ENCODE measurements at regions not wholly inside any gene's neighbourhood (a gene's known extent, or its start where the extent isn't known, plus 50 kb on each side); places are given as distances from the start of the nearest gene placed in this dataset.
"Not testable (repeated sequence)": the region's sequence is repeated elsewhere in the genome, so short reads cannot be mapped to it uniquely, and the experiment has no call there.

DNA sequence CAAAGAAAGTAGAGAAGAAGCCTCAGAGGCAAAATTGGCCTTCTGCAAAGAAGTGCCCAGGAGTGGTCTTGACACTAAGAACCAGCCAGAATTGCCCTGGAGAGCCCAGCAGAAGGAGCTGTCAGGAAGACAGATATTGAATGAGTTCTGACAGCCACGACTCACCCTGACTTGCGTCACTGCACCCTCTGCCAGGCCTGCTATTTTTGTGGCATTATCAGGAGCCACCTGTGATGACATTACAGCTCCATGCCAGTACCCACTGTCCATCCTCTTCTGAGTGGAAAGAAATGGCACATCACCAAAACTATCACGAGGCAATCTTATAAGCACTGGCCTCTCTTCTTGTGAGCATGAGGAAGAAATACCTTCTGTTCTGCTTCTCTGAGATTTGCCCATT lies 67.7 kb downstream of the SMIM20 start:
- H3K36me3 Mint-ChIP-seq (ENCODE audit: low read depth) = no peaks in the 10 kb centered on the region
- no peaks in the 10 kb centered on the region for H3K9me3 Mint-ChIP-seq
- DNase-seq (ENCODE audit: low spot score) = no peak
- intact Hi-C loops (cut with micrococcal nuclease) = no loop called here
- H3K4me1 Mint-ChIP-seq (ENCODE audit: low read depth) = no peaks in the 10 kb centered on the region
- H3K4me3 Mint-ChIP-seq (ENCODE audit: low read depth) = no peak overlapping the region
- H3K27ac Mint-ChIP-seq = no peak overlapping the region
- H3K27me3 Mint-ChIP-seq (ENCODE audit: low read depth) = no peaks in the 10 kb centered on the region

- intact Hi-C loops (cut with micrococcal nuclease) = no loop called here
- Mint-ChIP-seq H3K4me1 (ENCODE audit: low read depth) (peaks cover 3% of the 10 kb centered on the region), H3K27me3 (ENCODE audit: low read depth) (no peaks in the 10 kb centered on the region), H3K36me3 (ENCODE audit: low read depth) (no peaks in the 10 kb centered on the region), H3K27ac (no peak overlapping the region), H3K9me3 (no peaks in the 10 kb centered on the region), H3K4me3 (ENCODE audit: low read depth) (no peak overlapping the region)
- no peak for DNase-seq (ENCODE audit: low spot score)
Observed at GRCh38 chr4:25982962-25983361, 68.9 kb downstream of the SMIM20 start.

DNA sequence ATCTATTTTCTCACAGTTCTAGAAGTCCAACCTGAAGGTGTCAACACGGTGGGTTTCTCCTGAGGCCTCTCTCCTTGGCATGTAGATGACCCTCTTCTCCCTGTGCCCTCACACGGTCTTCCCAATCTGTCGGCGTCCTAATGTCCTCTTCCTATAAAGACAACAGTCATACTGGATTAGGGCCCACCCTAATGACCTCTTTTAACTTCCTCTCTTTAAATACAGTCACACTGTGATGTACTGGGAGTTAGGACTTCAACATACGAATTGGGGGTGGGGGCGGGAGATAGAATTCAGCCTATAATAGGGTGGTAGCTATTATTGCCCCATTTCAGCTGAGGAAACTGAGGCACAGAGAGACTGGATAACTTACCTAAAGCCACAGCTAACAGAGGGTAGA lies 70.2 kb downstream of the SMIM20 start:
- Mint-ChIP-seq H3K4me3 (ENCODE audit: low read depth) (no peak overlapping the region), H3K27ac (no peak overlapping the region), H3K27me3 (ENCODE audit: low read depth) (no peaks in the 10 kb centered on the region), H3K9me3 (no peaks in the 10 kb centered on the region), H3K36me3 (ENCODE audit: low read depth) (no peaks in the 10 kb centered on the region), H3K4me1 (ENCODE audit: low read depth) (peaks cover 10% of the 10 kb centered on the region)
- no peak for DNase-seq (ENCODE audit: low spot score)
- intact Hi-C loops (cut with micrococcal nuclease) = no loop called here

GRCh38 chr4:25984796-25985195 lies 70.8 kb downstream of the SMIM20 start:
- Mint-ChIP-seq H3K4me1 (ENCODE audit: low read depth) (peaks cover 10% of the 10 kb centered on the region), H3K36me3 (ENCODE audit: low read depth) (no peaks in the 10 kb centered on the region), H3K27ac (no peak overlapping the region), H3K27me3 (ENCODE audit: low read depth) (no peaks in the 10 kb centered on the region), H3K4me3 (ENCODE audit: low read depth) (no peak overlapping the region), H3K9me3 (no peaks in the 10 kb centered on the region)
- intact Hi-C loops (cut with micrococcal nuclease) = loop anchor here (5.0 kb wide), 3 partner anchors 57 to 738 kb away; no protein-coding TSS in a partner anchor
- DNase-seq (ENCODE audit: low spot score) = no peak

DNA sequence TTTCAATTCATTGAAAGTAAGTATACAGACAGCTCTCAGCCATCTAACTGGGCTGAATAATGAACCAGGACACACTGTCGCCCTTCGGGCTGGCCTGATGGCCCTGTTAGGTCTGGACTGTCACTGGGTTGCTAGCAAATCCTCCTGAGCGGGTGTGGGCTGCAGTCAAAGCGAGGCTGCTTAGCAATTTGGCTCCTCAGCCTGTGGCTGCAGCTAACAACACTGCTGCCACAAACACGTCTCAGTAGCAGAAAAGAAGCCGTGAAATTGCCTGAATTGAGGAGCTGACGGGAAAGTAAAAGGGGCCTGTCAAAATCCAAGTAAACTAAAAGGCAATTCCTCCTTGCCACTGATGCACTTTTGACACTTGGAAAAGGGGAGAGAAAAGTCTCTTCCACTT lies 72.8 kb downstream of the SMIM20 start:
- H3K4me1 Mint-ChIP-seq (ENCODE audit: low read depth) = peaks cover 10% of the 10 kb centered on the region
- DNase-seq (ENCODE audit: low spot score) = no peak
- no peak overlapping the region for H3K4me3 Mint-ChIP-seq (ENCODE audit: low read depth)
- intact Hi-C loops (cut with micrococcal nuclease) = loop anchor here (5.0 kb wide), 3 partner anchors 60 to 735 kb away; no protein-coding TSS in a partner anchor
- H3K9me3 Mint-ChIP-seq = no peaks in the 10 kb centered on the region
- no peaks in the 10 kb centered on the region for H3K36me3 Mint-ChIP-seq (ENCODE audit: low read depth)
- no peak overlapping the region for H3K27ac Mint-ChIP-seq
- no peaks in the 10 kb centered on the region for H3K27me3 Mint-ChIP-seq (ENCODE audit: low read depth)

DNA sequence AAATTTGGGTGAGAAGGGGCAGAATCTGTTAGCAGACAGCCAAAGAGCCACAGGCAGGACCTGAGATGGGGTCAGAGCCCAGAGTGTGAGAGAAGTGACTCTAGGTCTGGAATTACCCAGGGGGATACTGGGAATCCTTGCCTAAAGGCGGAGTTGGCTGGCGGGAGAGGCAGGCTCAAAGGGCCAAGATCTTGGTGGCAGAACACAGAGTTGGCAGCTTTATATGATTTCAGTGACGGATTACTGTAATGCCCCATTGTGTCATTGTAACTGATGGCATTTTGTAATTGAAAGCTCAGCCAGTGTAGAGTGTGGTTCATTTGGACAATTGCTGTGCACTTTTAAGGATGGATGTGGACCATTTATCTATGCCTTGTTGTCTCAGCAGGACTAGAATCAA lies 77.3 kb downstream of the SMIM20 start:
- intact Hi-C loops (cut with micrococcal nuclease) = no loop called here
- no peaks in the 10 kb centered on the region for H3K27me3 Mint-ChIP-seq (ENCODE audit: low read depth)
- no peak overlapping the region for H3K4me3 Mint-ChIP-seq (ENCODE audit: low read depth)
- DNase-seq (ENCODE audit: low spot score) = no peak
- peaks cover 21% of the 10 kb centered on the region for H3K4me1 Mint-ChIP-seq (ENCODE audit: low read depth)
- no peak overlapping the region for H3K27ac Mint-ChIP-seq
- no peaks in the 10 kb centered on the region for H3K9me3 Mint-ChIP-seq
- H3K36me3 Mint-ChIP-seq (ENCODE audit: low read depth) = no peaks in the 10 kb centered on the region

DNA sequence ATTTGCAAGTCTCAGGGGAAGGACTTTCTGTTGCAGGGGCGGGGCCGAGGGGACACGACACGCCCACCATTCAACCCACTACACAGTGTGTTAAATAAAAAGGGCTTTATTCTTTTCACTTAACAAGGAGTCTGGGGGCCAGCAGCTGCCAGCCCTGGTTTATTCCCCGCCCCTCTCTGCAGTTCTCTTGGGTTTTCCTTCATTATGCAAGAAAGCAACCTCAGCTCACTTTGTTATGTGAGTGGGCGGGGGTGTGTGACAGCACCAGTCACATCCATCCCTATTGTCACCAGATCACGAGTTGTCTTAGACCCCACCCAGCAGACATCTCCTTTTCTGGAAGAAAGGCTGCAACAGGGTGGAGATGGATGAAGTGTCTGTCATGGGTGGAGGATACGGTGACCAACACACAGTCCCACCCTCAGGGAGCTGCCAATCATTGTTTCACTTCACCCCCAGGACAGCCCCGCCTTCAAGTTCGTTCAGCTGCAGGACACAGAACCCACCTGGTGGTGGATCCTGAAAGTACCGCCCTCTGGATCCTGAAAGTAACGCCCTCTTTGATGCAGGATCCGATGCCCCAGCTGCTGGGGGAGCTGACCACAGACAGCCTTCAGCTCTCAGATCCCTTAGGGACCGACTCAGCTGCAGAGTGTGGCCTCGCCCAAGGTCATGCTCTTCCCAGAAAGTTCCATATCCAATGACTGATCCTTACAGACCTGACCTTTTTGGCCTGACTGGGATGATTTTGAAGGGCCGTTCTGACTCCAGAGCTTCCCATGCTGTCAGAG lies 79.6 kb downstream of the SMIM20 start:
- DNase-seq (ENCODE audit: low spot score) = no peak

DNA sequence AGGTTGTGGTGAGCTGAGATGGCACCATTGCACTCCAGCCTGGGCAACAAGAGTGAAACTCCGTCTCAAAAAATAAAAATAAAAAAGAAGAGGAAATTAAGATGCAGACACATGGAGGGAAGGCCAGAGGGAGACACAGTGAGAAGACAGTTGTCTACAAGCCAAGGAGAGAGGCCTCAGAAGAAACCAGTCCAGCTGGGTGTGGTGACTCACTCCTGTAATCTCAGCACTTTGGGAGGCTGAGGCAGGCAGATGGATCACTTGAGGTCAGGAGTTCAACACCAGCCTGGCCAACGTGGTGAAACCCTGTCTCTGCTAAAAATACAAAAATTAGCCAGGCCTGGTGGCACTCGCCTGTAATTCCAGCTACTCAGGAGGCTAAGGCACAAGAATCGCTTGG lies 80.6 kb downstream of the SMIM20 start:
- H3K4me1 Mint-ChIP-seq (ENCODE audit: low read depth) = peaks cover 11% of the 10 kb centered on the region
- DNase-seq (ENCODE audit: low spot score); intact Hi-C loops (cut with micrococcal nuclease); H3K36me3 Mint-ChIP-seq (ENCODE audit: low read depth); H3K27me3 Mint-ChIP-seq (ENCODE audit: low read depth); H3K27ac Mint-ChIP-seq; H3K4me3 Mint-ChIP-seq (ENCODE audit: low read depth); H3K9me3 Mint-ChIP-seq: not testable (repeated sequence)

More for the DNA sequence above, 79.6 kb downstream of the SMIM20 start:
- H3K4me1 Mint-ChIP-seq (ENCODE audit: low read depth) = peaks cover 14% of the 10 kb centered on the region
- H3K9me3 Mint-ChIP-seq = no peaks in the 10 kb centered on the region
- H3K27me3 Mint-ChIP-seq (ENCODE audit: low read depth) = no peaks in the 10 kb centered on the region
- intact Hi-C loops (cut with micrococcal nuclease) = no loop called here
- H3K36me3 Mint-ChIP-seq (ENCODE audit: low read depth) = no peaks in the 10 kb centered on the region
- no peak overlapping the region for H3K27ac Mint-ChIP-seq
- no peak overlapping the region for H3K4me3 Mint-ChIP-seq (ENCODE audit: low read depth)

- intact Hi-C loops (cut with micrococcal nuclease) = no loop called here
- Mint-ChIP-seq H3K9me3 (no peaks in the 10 kb centered on the region), H3K27ac (no peak overlapping the region)
Observed at GRCh38 chr4:26000274-26000950, 86.4 kb downstream of the SMIM20 start.

DNA sequence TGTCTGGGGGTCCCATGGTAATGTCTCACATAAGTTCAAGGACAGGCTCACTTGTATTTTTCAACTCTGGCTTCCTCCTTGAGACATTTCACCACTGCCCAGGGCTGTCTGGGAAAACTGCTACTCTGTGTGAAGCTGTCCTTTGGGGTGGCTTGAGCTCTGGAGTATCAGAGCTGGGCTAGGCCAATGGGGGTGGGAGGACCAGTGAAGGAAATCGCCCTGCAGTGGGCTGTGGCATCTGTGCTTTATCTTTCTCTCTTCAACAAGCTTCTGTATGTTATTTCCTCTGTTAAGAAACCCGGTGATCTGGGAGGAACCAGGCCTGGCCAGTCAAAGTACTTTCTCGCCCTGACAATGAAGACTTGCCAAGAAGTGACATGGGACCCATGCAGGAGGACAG lies 87.4 kb downstream of the SMIM20 start:
- Mint-ChIP-seq H3K27me3 (ENCODE audit: low read depth) (peaks cover 6% of the 10 kb centered on the region), H3K4me1 (ENCODE audit: low read depth) (peaks cover 3% of the 10 kb centered on the region), H3K9me3 (no peaks in the 10 kb centered on the region), H3K36me3 (ENCODE audit: low read depth) (no peaks in the 10 kb centered on the region), H3K27ac (no peak overlapping the region), H3K4me3 (ENCODE audit: low read depth) (no peak overlapping the region)
- DNase-seq (ENCODE audit: low spot score) = no peak
- intact Hi-C loops (cut with micrococcal nuclease) = no loop called here

More at GRCh38 chr4:26000274-26000950, 86.4 kb downstream of the SMIM20 start:
- no peak for DNase-seq (ENCODE audit: low spot score)
- Mint-ChIP-seq H3K36me3 (ENCODE audit: low read depth) (no peaks in the 10 kb centered on the region), H3K4me1 (ENCODE audit: low read depth) (no peaks in the 10 kb centered on the region), H3K4me3 (ENCODE audit: low read depth) (no peak overlapping the region), H3K27me3 (ENCODE audit: low read depth) (peaks cover 4% of the 10 kb centered on the region)

- intact Hi-C loops (cut with micrococcal nuclease) = no loop called here
- DNase-seq (ENCODE audit: low spot score) = no peak
- Mint-ChIP-seq H3K36me3 (ENCODE audit: low read depth) (no peaks in the 10 kb centered on the region), H3K9me3 (no peaks in the 10 kb centered on the region), H3K27me3 (ENCODE audit: low read depth) (peaks cover 6% of the 10 kb centered on the region), H3K4me3 (ENCODE audit: low read depth) (no peak overlapping the region), H3K27ac (no peak overlapping the region), H3K4me1 (ENCODE audit: low read depth) (peaks cover 3% of the 10 kb centered on the region)
Observed at GRCh38 chr4:26001816-26002215, 87.8 kb downstream of the SMIM20 start.

- no peaks in the 10 kb centered on the region for H3K36me3 Mint-ChIP-seq (ENCODE audit: low read depth)
- intact Hi-C loops (cut with micrococcal nuclease) = no loop called here
- no peak for DNase-seq (ENCODE audit: low spot score)
- H3K27me3 Mint-ChIP-seq (ENCODE audit: low read depth) = peaks cover 8% of the 10 kb centered on the region
- H3K4me1 Mint-ChIP-seq (ENCODE audit: low read depth) = peaks cover 3% of the 10 kb centered on the region
- no peak overlapping the region for H3K4me3 Mint-ChIP-seq (ENCODE audit: low read depth)
- no peak overlapping the region for H3K27ac Mint-ChIP-seq
- peaks cover 7% of the 10 kb centered on the region for H3K9me3 Mint-ChIP-seq
Observed at GRCh38 chr4:26003056-26003455, 89.0 kb downstream of the SMIM20 start.

DNA sequence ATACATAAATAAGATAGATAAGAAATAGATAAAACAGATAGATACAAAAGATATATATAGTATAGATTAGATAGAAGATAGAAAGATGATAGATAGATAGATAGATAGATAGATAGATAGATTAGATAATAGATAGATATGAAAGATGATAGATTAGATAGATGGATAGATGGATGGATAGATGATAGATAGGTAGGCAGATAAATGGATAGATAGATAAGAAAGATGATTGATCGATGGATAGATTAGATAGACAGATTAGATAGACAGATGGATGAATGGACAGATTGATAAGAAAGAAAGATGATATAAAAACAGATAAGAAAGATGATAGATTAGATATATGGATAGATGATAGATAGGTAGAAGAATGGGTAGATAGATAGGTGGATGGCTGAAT lies 90.3 kb downstream of the SMIM20 start:
- DNase-seq (ENCODE audit: low spot score) = no peak

More for the DNA sequence above, 90.3 kb downstream of the SMIM20 start:
- H3K4me3 Mint-ChIP-seq (ENCODE audit: low read depth) = no peak overlapping the region
- peaks cover 13% of the 10 kb centered on the region for H3K9me3 Mint-ChIP-seq
- no peak overlapping the region for H3K27ac Mint-ChIP-seq
- peaks cover 8% of the 10 kb centered on the region for H3K27me3 Mint-ChIP-seq (ENCODE audit: low read depth)
- H3K4me1 Mint-ChIP-seq (ENCODE audit: low read depth) = peaks cover 3% of the 10 kb centered on the region
- intact Hi-C loops (cut with micrococcal nuclease) = no loop called here
- peaks cover 5% of the 10 kb centered on the region for H3K36me3 Mint-ChIP-seq (ENCODE audit: low read depth)
